ENCODE measurements at regions not wholly inside any gene's neighbourhood (a gene's known extent, or its start where the extent isn't known, plus 50 kb on each side); places are given as distances from the start of the nearest gene placed in this dataset.

DNA sequence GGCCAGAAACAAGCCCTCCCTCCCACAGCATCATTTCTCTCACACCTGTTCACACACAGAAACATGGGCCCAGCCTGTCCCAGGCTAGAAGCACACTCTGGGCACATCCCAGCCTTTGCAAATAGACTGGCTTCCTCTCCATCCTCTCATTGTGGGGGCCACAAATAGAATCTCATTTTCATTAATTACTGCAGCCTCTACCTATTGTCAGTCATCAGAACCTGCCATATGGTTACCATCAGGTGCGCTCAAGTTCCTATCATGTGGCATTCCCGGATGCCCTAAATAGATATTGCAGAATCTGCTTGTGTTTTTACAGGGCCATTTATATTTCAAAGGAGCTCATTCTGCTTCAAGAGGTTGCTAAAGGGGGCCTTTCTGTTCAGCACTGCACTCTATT lies 460.7 kb downstream of the BCL11A start:
- WGBS, 3 donors = 91 to 95% (median 94%) methylated on average over 2 of the region's 2 CpGs
- DNase-seq = no peak
- Histone ChIP-seq H3K4me3 (no peak overlapping the region), H3K27me3 (no peaks in the 10 kb centered on the region), H3K9me3 (no peaks in the 10 kb centered on the region), H3K4me1 (ENCODE audit: insufficient read depth) (no peaks in the 10 kb centered on the region), H3K27ac (no peak overlapping the region), H3K36me3 (no peaks in the 10 kb centered on the region)
- no peak for TF ChIP-seq POLR2A (IDR thresholded peaks at IDR 0.05)
- TF ChIP-seq, protein P1, sequence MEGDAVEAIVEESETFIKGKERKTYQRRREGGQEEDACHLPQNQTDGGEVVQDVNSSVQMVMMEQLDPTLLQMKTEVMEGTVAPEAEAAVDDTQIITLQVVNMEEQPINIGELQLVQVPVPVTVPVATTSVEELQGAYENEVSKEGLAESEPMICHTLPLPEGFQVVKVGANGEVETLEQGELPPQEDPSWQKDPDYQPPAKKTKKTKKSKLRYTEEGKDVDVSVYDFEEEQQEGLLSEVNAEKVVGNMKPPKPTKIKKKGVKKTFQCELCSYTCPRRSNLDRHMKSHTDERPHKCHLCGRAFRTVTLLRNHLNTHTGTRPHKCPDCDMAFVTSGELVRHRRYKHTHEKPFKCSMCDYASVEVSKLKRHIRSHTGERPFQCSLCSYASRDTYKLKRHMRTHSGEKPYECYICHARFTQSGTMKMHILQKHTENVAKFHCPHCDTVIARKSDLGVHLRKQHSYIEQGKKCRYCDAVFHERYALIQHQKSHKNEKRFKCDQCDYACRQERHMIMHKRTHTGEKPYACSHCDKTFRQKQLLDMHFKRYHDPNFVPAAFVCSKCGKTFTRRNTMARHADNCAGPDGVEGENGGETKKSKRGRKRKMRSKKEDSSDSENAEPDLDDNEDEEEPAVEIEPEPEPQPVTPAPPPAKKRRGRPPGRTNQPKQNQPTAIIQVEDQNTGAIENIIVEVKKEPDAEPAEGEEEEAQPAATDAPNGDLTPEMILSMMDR (IDR thresholded peaks at IDR 0.05) = no peak
- no peak for TF ChIP-seq EP300 (IDR thresholded peaks at IDR 0.05)
- intact Hi-C loops (cut with DNase I) = no loop called here

DNA sequence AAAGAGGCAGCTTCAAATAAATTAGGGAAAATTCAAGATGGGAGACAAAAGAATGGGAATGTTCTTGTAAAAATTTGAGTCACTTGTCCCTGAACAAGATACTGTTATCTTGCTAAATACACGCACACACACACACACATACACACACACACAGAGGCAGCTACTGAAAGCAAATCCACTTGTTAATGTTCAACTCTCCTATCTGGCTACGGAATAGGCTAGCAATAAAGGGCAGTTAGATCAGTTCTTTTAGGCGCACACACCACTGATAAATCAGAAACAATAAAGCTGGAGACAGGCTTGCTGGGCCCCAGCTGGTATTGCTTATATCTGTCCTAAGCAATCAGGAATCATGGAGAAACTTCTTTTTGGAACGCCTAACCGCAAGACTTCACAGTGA lies 461.6 kb downstream of the BCL11A start:
- H3K27ac ChIP-seq = no peak overlapping the region
- WGBS, 3 donors = 81 to 84% (median 81%) methylated on average over 5 of the region's 5 CpGs
- intact Hi-C loops (cut with DNase I) = no loop called here
- H3K4me1 ChIP-seq (ENCODE audit: insufficient read depth) = no peaks in the 10 kb centered on the region
- no peak for DNase-seq
- H3K36me3 ChIP-seq = no peaks in the 10 kb centered on the region
- no peak for TF ChIP-seq POLR2A (IDR thresholded peaks at IDR 0.05)
- TF ChIP-seq, protein P1 (IDR thresholded peaks at IDR 0.05) = no peak
- no peak for TF ChIP-seq EP300 (IDR thresholded peaks at IDR 0.05)
- no peaks in the 10 kb centered on the region for H3K27me3 ChIP-seq
- H3K4me3 ChIP-seq = no peak overlapping the region
- H3K9me3 ChIP-seq = no peaks in the 10 kb centered on the region

DNA sequence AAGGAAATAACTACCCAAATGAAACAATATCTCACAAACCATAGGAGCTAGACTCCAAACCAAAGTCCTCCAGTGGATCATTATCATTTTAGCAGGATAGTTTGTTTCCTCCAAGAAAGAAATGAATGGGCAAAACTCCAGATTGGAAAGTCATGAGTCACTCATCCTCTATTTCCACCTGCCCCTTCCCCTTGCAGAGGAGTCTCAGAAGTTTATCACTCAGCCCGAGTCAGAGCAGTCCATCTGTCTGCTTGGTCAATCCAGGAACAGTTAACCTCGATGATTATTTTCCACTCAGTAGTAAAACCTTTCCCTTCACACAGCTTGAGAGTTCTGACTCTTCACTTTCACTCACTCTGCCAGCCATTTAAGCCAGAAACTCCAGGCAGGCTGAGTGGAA lies 462.2 kb downstream of the BCL11A start:
- no peak overlapping the region for H3K27ac ChIP-seq

DNA sequence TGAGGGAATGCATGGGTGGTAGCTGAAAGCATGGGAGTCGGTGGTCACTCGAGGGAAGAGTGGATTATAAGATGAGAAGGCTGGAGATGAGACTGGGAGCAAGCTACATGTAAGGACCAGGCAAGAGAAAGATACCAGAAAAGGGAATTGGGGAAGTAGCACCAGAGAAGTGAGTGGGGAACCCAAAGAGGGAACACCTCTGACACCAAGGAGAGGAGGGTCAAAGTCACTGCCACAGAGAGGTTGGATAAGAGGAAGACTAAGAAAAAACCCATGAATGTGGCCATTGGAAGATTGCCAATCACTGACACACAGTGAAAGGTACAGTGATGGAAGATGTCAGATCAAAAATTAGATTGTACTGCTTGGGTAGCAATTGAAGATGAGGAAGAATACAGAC lies 473.9 kb downstream of the BCL11A start:
- Histone ChIP-seq H3K27me3 (no peaks in the 10 kb centered on the region), H3K9me3 (no peaks in the 10 kb centered on the region), H3K4me1 (ENCODE audit: insufficient read depth) (no peaks in the 10 kb centered on the region), H3K4me3 (no peak overlapping the region), H3K36me3 (no peaks in the 10 kb centered on the region), H3K27ac (no peak overlapping the region)
- 71 to 85% (median 83%) methylated on average over 2 of the region's 2 CpGs for WGBS, 3 donors
- intact Hi-C loops (cut with DNase I) = no loop called here
- TF ChIP-seq EP300 (IDR thresholded peaks at IDR 0.05) (no peak), POLR2A (IDR thresholded peaks at IDR 0.05) (no peak)
- TF ChIP-seq, protein P1 (IDR thresholded peaks at IDR 0.05) = no peak
- no peak for DNase-seq

More for the DNA sequence above, 462.2 kb downstream of the BCL11A start:
- H3K27me3 ChIP-seq = no peaks in the 10 kb centered on the region
- no peaks in the 10 kb centered on the region for H3K36me3 ChIP-seq
- intact Hi-C loops (cut with DNase I) = no loop called here
- TF ChIP-seq, protein P1 (IDR thresholded peaks at IDR 0.05) = no peak
- TF ChIP-seq POLR2A (IDR thresholded peaks at IDR 0.05) = no peak
- H3K4me1 ChIP-seq (ENCODE audit: insufficient read depth) = no peaks in the 10 kb centered on the region
- H3K9me3 ChIP-seq = no peaks in the 10 kb centered on the region
- no peak for DNase-seq
- WGBS, 3 donors = 37 to 41% (median 41%) methylated on average over 2 of the region's 2 CpGs
- H3K4me3 ChIP-seq = no peak overlapping the region

DNA sequence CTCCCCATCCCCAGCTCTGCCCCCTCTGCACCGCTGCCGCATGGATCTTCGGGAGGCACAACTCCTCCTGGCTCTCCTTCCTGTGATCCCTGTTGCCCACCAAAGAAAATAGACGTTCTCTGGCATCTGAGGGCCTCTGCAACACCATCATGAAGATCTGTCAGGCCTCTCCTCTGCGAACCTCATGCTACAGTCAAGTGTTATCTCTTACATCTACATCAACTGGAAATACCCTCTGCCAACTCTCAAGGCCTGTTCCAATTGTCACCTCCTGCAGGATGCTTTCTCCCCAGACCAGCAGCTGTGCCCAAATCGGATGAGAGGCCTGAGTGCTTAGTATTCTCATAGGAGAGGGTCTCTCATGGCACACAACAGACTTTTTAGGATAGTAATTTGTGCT lies 478.4 kb downstream of the BCL11A start:
- Histone ChIP-seq H3K9me3 (no peaks in the 10 kb centered on the region), H3K4me1 (ENCODE audit: insufficient read depth) (no peaks in the 10 kb centered on the region), H3K36me3 (no peaks in the 10 kb centered on the region), H3K4me3 (no peak overlapping the region), H3K27me3 (no peaks in the 10 kb centered on the region), H3K27ac (no peak overlapping the region)
- 67 to 82% (median 74%) methylated on average over 6 of the region's 6 CpGs for WGBS, 3 donors
- no peak for TF ChIP-seq EP300 (IDR thresholded peaks at IDR 0.05)
- no peak for TF ChIP-seq POLR2A (IDR thresholded peaks at IDR 0.05)
- TF ChIP-seq, protein P1 (IDR thresholded peaks at IDR 0.05) = no peak
- DNase-seq = no peak
- intact Hi-C loops (cut with DNase I) = no loop called here
